HCT116 (cell line): ENCODE measurements at regions not wholly inside any gene's neighbourhood (a gene's known extent, or its start where the extent isn't known, plus 50 kb on each side); places are given as distances from the start of the nearest gene placed in this dataset.

ENCODE experiments used
- ELF1 ChIP-seq: IDR thresholded peaks from 2 replicates; pipeline ENCODE4 v1.6.1; 2012; ENCODE audit warnings: low read depth, borderline replicate concordance
- FOSL1 ChIP-seq: IDR thresholded peaks from 2 replicates; pipeline ENCODE4 v1.6.1; 2012; ENCODE audit warnings: low read depth
- RAD21 ChIP-seq: IDR thresholded peaks from 2 replicates; pipeline ENCODE4 v1.6.1; 2012; ENCODE audit warnings: low read depth, mild to moderate bottlenecking
- ZFX ChIP-seq: fragments of 450-650 bp; IDR thresholded peaks from 2 replicates; pipeline ENCODE4 v1.6.1; 2017

GRCh38 chr5:62192958-62193357, 113.0 kb upstream of the KIF2A start:
- TF ChIP-seq ELF1 (no peak), ZFX (no peak), RAD21 (no peak), FOSL1 (no peak)
